ENCODE measurements at regions not wholly inside any gene's neighbourhood (a gene's known extent, or its start where the extent isn't known, plus 50 kb on each side); places are given as distances from the start of the nearest gene placed in this dataset.
"Not testable (repeated sequence)": the region's sequence is repeated elsewhere in the genome, so short reads cannot be mapped to it uniquely, and the experiment has no call there.

- no peak for DNase-seq (ENCODE audit: extremely low read depth, low read depth, low spot score)
Measured at GRCh38 chr2:236909802-236910201, 175.9 kb upstream of the COPS8 start.

DNA sequence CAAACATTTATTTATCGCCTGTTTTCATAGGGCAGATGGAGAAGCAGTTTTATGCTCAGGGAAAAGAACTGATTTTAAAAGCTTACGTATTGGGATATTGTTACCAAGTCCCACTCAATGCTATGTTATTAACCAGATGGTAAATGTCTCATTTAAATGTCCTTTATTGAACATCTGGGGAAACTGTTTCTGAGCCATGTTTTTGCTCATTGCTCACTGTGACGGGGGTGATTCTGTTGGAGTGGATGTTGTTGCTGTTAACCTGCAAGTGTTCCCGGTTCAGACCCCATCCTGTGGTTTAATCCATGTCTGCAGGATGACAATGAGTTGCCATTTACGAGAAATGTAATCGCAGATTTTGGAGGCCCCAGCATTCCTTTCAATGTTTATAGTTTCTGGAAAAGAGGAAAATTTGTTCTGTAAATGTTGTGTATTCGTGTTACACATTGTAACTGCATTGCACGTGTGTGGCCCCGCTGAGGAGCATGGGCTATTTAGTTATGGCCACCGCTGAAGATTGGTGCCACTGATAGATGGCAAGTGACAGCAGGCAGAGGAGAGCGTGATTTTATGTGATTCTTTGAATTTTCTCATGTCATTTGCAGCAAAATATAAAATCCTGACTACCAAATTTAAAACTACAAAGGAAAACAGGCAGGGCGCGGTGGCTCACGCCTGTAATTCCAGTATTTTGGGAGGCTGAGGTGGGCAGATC is 174.8 kb upstream of the COPS8 start:
- no peak for DNase-seq (ENCODE audit: extremely low read depth, low read depth, low spot score)

DNA sequence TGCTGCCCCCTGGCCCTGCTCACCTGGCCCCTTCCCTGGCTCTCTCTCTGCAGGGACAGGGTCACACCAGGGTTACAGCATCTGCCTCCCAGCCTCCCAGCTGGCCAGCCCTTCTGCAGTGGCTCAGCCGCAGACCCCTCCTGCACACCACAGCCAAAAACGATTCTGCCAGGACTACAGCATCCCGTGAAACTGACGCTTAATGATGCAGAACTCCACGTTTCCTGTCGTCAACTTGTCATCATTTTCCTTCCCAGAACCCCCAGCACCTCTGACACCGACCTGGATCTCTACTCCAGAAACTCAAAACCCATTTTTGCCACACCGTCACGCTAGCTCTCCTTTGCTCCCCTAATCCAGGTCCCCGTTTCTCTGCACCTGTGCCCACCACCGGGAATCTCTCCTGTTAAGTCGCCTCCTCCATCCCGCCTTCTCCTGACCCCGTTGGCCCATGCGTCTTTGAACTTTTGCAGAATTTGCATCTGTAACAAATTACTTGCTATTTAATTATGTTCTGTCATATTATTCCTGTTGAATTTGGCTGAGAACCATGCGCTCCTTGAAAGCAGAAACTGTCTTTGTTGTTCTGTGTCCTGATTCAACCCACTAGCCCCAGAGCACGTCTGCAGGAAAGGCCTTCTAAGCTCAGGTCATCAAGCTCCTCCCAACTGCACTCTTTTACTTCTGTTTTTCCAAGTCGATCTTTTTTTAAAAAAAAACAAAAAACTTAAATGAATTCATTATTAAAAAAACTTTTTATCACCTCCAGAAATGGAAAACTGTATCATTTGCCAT is 173.2 kb upstream of the COPS8 start:
- no peak for DNase-seq (ENCODE audit: extremely low read depth, low read depth, low spot score)

DNA sequence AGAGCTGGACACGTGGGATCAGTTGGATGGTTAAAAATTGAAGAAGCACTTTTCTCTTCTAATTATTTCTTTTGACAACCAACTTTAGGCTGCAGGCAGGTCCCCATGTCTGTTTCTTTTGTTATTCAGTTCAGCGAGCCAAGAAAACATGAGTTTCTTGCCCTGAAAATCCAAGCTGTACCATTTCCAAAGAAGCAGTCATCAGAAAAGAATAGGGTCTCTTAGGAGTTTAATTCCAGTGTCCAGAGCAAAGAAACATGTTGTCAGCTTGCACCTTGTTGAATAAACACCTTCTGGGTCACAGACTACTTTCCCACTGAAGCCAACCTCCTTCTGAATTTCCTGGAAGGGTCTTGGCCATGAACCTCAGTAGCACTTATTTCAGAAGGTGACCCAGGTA is 170.5 kb upstream of the COPS8 start:
- DNase-seq (ENCODE audit: extremely low read depth, low read depth, low spot score) = no peak

GRCh38 chr2:236915726-236916125 is 170.0 kb upstream of the COPS8 start:
- DNase-seq (ENCODE audit: extremely low read depth, low read depth, low spot score) = no peak

GRCh38 chr2:236916181-236916580 is 169.5 kb upstream of the COPS8 start:
- no peak for DNase-seq (ENCODE audit: extremely low read depth, low read depth, low spot score)

GRCh38 chr2:236916651-236917050 is 169.0 kb upstream of the COPS8 start:
- no peak for DNase-seq (ENCODE audit: extremely low read depth, low read depth, low spot score)

DNA sequence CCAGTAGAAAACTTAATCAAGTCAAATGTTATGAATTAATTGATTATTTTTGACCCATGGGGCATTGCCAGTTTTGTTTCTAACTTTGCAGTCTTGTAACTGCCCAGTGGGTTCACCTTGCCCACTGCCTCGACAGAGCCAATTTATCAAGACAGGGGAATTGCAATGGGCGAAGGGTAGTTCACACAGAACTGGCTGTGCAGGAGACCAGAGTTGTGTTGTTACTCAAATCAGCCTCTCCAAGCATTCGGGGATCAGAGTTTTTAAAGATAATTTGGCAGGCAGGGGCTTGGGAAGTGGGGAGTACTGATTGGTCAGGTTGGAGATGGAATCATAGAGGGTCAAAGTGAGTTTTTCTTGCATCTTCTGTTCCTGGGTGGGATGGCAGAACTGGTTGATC is 168.5 kb upstream of the COPS8 start:
- DNase-seq (ENCODE audit: extremely low read depth, low read depth, low spot score) = no peak

GRCh38 chr2:236918545-236918944 is 167.1 kb upstream of the COPS8 start:
- DNase-seq (ENCODE audit: extremely low read depth, low read depth, low spot score) = no peak

DNA sequence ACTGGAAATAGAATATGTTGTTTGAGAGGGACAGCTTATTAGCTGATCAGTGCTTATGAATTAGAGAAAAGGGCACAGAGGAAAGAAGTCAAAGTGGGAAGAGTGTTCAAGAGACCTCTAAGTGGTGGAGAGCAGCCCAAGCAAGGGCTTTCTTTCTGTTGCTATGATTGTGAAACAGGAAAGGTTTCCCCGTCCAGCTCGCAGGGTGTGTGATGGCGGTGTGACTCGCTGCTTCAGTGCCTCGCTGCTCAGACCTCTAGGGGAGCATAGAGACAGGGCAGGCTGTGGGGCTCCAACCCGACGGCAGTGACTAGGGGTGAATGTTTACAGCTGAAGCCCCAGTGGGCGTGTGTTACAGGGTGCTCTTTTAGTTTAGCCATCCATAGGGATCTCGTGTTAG is 166.5 kb upstream of the COPS8 start:
- DNase-seq (ENCODE audit: extremely low read depth, low read depth, low spot score) = no peak

GRCh38 chr2:236919801-236920379 is 165.8 kb upstream of the COPS8 start:
- not testable (repeated sequence) for DNase-seq (ENCODE audit: extremely low read depth, low read depth, low spot score)

- DNase-seq (ENCODE audit: extremely low read depth, low read depth, low spot score) = no peak
Measured at GRCh38 chr2:236922061-236922460, 163.6 kb upstream of the COPS8 start.

GRCh38 chr2:236928380-236929037 is 157.2 kb upstream of the COPS8 start:
- DNase-seq (ENCODE audit: extremely low read depth, low read depth, low spot score) = no peak

DNA sequence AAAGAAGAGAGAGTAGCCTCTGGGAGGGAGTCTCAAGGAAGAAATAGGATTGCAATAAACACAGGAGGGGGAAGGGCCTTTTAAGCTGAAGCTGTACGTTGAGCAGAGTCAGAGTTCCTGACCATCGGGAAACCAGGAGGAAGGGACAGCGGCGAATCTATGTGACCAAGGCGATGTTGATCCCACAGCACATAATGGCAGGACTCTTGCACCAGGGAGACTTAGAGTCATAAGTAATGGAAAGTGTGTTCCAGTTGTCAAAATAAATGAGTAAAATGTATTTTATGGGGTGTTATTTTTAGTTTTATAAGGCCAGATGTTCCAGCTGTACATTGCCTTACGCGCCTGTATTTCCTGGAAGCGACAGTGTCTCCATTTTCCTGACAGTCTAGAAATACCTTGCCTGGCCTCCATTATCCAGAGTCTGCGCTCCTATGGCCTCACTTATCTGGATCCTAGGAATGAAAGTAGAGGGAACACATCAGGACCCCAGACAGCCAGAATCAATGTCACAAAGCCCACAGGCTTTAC is 152.8 kb upstream of the COPS8 start:
- DNase-seq (ENCODE audit: extremely low read depth, low read depth, low spot score) = no peak

DNA sequence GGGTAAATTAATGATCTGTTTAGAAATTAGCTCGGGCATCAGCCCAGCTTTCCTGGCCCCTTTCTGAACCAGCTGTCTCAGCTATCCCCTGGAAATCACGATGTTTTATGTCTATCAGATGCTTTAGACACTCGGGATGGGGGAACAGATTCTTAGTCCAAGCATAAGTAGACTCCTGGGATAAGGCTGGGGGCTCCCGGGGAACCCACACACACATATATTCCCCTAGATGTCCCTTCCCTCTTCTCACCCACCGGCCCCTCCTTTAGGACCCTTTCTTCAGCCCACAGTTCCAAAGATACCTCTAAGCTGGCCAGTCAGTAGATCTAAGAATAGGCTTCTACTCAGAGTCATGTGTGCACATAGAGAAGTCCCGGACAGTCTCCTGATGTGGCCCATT is 151.5 kb upstream of the COPS8 start:
- no peak for DNase-seq (ENCODE audit: extremely low read depth, low read depth, low spot score)

DNA sequence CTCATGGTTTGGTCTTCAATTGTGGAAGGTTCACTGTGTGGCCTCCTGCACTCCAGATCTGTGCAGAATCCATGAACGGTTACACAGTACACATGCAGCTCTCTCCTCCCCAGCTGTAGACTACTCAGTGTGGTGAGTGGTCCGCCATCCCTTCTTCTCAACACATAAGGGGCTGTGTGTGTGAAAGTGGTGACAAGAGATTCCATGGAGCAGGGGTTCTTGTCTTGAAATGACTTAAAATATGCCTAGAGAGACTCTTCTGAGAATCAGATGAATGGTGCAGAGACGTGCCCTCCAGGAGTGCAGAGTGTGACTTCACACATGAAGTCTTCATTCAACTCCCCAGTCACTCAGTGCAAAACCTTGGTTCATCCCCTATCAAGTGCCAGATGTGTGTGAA is 151.0 kb upstream of the COPS8 start:
- DNase-seq (ENCODE audit: extremely low read depth, low read depth, low spot score) = no peak

DNA sequence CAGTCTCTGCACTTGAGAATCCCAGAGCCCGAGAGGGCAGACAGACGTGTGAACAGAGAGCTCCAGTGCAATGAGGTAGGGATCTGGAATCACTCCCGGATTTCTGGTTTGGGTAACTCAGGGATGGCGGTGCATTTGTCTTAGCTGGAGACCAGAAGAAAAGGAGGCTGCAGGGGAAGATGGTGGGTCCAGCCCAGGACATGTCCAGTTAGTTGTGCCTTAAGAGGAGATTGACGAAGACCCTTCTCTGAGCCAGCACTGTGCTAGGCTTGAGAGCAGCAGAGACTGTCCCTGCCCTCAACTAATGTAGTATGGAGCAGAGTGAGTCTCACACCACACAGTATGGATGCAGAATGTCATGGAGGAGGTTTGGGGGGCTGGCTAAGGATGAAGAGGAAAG is 150.6 kb upstream of the COPS8 start:
- no peak for DNase-seq (ENCODE audit: extremely low read depth, low read depth, low spot score)

- DNase-seq (ENCODE audit: extremely low read depth, low read depth, low spot score) = no peak
Measured at GRCh38 chr2:236935631-236936445, 149.9 kb upstream of the COPS8 start.

DNA sequence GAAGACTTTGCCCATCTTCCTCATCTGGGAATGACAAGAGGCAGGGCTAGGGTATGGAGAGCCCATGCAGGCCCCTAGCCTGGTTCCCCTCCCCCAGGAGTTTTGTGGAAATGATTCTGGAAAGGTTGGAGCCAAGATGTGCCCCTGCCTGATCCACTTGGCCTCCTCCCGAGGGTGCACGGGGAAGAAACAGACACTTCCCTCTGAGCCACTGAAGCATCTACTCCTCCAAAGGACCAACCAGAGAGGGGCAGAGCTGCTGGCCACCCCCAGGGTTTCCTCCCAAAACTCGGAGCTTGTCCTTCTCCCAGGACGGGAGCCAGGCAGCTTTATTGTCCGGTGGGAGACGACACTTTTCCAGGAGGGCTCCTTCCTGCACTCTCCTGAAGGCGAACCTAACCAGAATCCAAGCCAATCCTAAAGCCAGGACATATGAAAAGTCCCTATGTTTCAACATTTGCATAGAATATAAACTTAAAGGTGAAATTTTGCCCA is 149.2 kb upstream of the COPS8 start:
- DNase-seq (ENCODE audit: extremely low read depth, low read depth, low spot score) = no peak

GRCh38 chr2:236938126-236938525 is 147.6 kb upstream of the COPS8 start:
- no peak for DNase-seq (ENCODE audit: extremely low read depth, low read depth, low spot score)

All from glomerular endothelial cell (primary cell).